Mesendoderm (in vitro differentiated cells): ENCODE measurements at regions not wholly inside any gene's neighbourhood (a gene's known extent, or its start where the extent isn't known, plus 50 kb on each side); places are given as distances from the start of the nearest gene placed in this dataset.
A peak's percentile ranks its signal among the peaks of the same experiment; 100 is the strongest.

Source experiments
- DNase-seq: peaks from one replicate; pipeline ENCODE4 v3.0.0; 2013
- H2AK5ac ChIP-seq: 2 replicates; pipeline ENCODE4 v1.6.1; 2013; ENCODE audit warnings: low read length, inconsistent platforms
- H2BK120ac ChIP-seq: 2 replicates; pipeline ENCODE4 v1.6.1; 2013; ENCODE audit warnings: low read depth, mild to moderate bottlenecking, low read length, moderate library complexity, mixed read lengths
- H2BK15ac ChIP-seq: replicated peaks from 2 replicates; pipeline ENCODE4 v1.6.1; 2013; ENCODE audit warnings: low read depth, mild to moderate bottlenecking, moderate library complexity
- H2BK5ac ChIP-seq: 2 replicates; pipeline ENCODE4 v1.6.1; 2013; ENCODE audit warnings: low read length, inconsistent platforms
- H3K18ac ChIP-seq: 2 replicates; pipeline ENCODE4 v1.6.1; 2013; ENCODE audit warnings: mild to moderate bottlenecking, low read length, mixed read lengths
- H3K23ac ChIP-seq: one replicate; pipeline ENCODE4 v1.6.1; 2013; ENCODE audit warnings: low read length
- H3K27ac ChIP-seq: 2 replicates; pipeline ENCODE4 v1.5.1; 2013; ENCODE audit warnings: low read depth, mild to moderate bottlenecking, inconsistent platforms, low read length, moderate library complexity
- H3K27me3 ChIP-seq: 2 replicates; pipeline ENCODE4 v1.6.1; 2013; ENCODE audit warnings: low read length, control low read depth, mild to moderate bottlenecking, inconsistent platforms; ENCODE audit not compliant: insufficient read depth, poor library complexity
- H3K36me3 ChIP-seq: 2 replicates; pipeline ENCODE4 v1.6.1; 2013; ENCODE audit warnings: low read length, inconsistent platforms; ENCODE audit not compliant: control insufficient read depth, insufficient read depth
- H3K4ac ChIP-seq: one replicate; pipeline ENCODE4 v1.6.1; 2013; ENCODE audit warnings: low read depth, mild to moderate bottlenecking, low read length, moderate library complexity
- H3K4me1 ChIP-seq: 2 replicates; pipeline ENCODE4 v1.6.1; 2013; ENCODE audit warnings: low read depth, low read length, inconsistent platforms; ENCODE audit not compliant: control insufficient read depth
- H3K4me2 ChIP-seq: 2 replicates; pipeline ENCODE4 v1.6.1; 2013; ENCODE audit warnings: low read length
- H3K4me3 ChIP-seq: 2 replicates; pipeline ENCODE4 v1.5.1; 2013; ENCODE audit warnings: mild to moderate bottlenecking, low read length
- H3K56ac ChIP-seq: one replicate; pipeline ENCODE4 v1.6.1; 2013; ENCODE audit warnings: low read length
- H3K79me1 ChIP-seq: 2 replicates; pipeline ENCODE4 v1.6.1; 2013; ENCODE audit warnings: low read length, inconsistent platforms
- H3K79me2 ChIP-seq: 2 replicates; pipeline ENCODE4 v1.6.1; 2013; ENCODE audit warnings: mild to moderate bottlenecking, low read length; ENCODE audit not compliant: control insufficient read depth, insufficient read depth
- H3K9ac ChIP-seq: 2 replicates; pipeline ENCODE4 v1.6.1; 2013; ENCODE audit warnings: low read length, inconsistent platforms
- H4K5ac ChIP-seq: one replicate; pipeline ENCODE4 v1.6.1; 2013; ENCODE audit warnings: low read length
- H4K8ac ChIP-seq: one replicate; pipeline ENCODE4 v1.6.1; 2013; ENCODE audit warnings: low read depth, mild to moderate bottlenecking, control low read depth, low read length, moderate library complexity
- WGBS: extraction: QIAGEN DNeasy Blood & Tissue Kit; methylation state at CpG from one replicate; pipeline ENCODE4 v1.1.7; 2013; ENCODE audit warnings: low lambda C conversion rate, missing lambda C conversion rate; ENCODE audit not compliant: insufficient coverage; ENCODE audit errors: extremely low coverage; 5-methylcytosine and 5-hydroxymethylcytosine counted together

DNA sequence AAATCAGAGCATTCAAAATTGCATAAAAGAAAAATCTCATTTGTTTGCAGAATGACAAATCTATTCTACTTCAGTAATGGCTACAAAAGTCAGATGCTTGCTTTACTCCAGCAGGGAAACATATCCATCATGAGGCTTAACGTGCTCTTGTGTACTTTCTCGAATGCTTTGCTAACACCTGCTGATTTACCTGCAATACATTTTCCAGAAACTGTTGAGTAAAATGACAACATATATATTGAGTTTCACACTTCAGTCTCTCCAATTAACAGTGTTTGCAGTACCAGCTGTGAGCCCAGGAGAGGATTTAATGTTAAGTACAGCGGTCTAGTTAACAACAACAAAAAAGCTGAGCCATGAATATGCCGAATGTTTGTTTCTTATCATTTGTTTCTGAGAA is 391.5 kb upstream of the SMC2 start:
- Histone ChIP-seq H2BK120ac (no peak overlapping the region), H2BK5ac (no peak overlapping the region), H3K9ac (no peak overlapping the region), H4K5ac (no peak overlapping the region), H3K27me3 (no peaks in the 10 kb centered on the region), H3K4ac (no peak overlapping the region), H4K8ac (no peak overlapping the region), H3K79me1 (no peaks in the 10 kb centered on the region), H3K4me3 (no peak overlapping the region), H3K18ac (no peak overlapping the region), H3K23ac (no peak overlapping the region), H2BK15ac (no peak overlapping the region), H2AK5ac (no peak overlapping the region), H3K27ac (no peak overlapping the region), H3K4me1 (no peaks in the 10 kb centered on the region), H3K56ac (no peak overlapping the region), H3K79me2 (no peaks in the 10 kb centered on the region), H3K4me2 (no peak overlapping the region), H3K36me3 (no peaks in the 10 kb centered on the region)
- WGBS = no CpG with 5 or more reads among the region's 4 CpGs
- no peak for DNase-seq

DNA sequence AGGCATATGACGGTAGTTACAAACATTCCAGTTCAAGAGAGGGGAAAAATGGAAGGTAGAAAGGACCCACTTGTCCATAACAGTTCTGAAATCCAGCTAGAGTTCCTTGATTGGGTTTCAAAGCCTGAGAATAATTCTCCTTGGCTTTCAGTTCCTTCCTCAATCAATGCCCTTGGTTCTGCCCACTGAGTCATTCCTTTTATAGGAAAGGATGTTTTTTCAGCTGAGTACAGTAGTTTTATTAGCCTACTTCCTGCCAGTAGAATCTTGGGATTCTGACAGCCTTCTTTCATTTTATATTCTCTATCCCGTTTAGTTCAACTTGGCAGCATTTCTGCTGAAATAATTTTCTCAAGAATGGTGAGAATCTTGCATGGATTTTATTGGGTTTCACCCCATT is 386.9 kb upstream of the SMC2 start:
- H4K5ac ChIP-seq = no peak overlapping the region
- H3K4me3 ChIP-seq = no peak overlapping the region
- H3K4ac ChIP-seq = no peak overlapping the region
- H3K4me2 ChIP-seq = no peak overlapping the region
- H3K23ac ChIP-seq = no peak overlapping the region
- no peaks in the 10 kb centered on the region for H3K36me3 ChIP-seq
- H3K79me2 ChIP-seq = no peaks in the 10 kb centered on the region
- H3K27me3 ChIP-seq = no peaks in the 10 kb centered on the region
- WGBS = no CpG with 5 or more reads among the region's 2 CpGs
- DNase-seq = no peak
- no peak overlapping the region for H2BK120ac ChIP-seq
- H3K9ac ChIP-seq = no peak overlapping the region
- no peaks in the 10 kb centered on the region for H3K79me1 ChIP-seq
- no peak overlapping the region for H2BK15ac ChIP-seq
- no peak overlapping the region for H2BK5ac ChIP-seq
- H3K27ac ChIP-seq = no peak overlapping the region
- H3K18ac ChIP-seq = no peak overlapping the region
- no peak overlapping the region for H4K8ac ChIP-seq
- H3K56ac ChIP-seq = no peak overlapping the region
- no peaks in the 10 kb centered on the region for H3K4me1 ChIP-seq
- H2AK5ac ChIP-seq = no peak overlapping the region

DNA sequence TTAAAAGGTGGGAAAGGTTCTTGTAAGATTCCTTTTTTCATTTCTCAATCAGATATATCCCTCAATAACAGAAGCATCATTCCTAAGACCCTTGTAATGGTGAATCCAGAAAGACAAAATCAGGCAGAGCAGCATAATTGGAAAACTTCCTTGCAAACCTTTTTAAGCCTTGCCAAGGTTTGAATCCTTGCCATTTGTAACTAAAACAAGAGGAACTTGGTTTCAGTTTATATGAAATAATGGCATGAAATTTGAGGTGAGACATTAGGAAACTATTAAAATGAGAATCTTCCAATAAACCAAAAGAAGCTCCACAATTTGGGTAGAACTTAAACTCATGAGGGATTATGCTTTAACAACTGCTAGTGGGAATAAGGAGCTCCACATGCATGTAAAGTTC is 384.7 kb upstream of the SMC2 start:
- Histone ChIP-seq H3K4me3 (no peak overlapping the region), H3K9ac (no peak overlapping the region), H4K5ac (no peak overlapping the region), H3K4ac (no peak overlapping the region), H2BK120ac (no peak overlapping the region), H3K79me1 (no peaks in the 10 kb centered on the region), H3K36me3 (no peaks in the 10 kb centered on the region), H3K4me1 (no peaks in the 10 kb centered on the region), H3K23ac (no peak overlapping the region), H3K18ac (no peak overlapping the region), H3K56ac (no peak overlapping the region), H2BK15ac (no peak overlapping the region), H2BK5ac (no peak overlapping the region), H3K27me3 (no peaks in the 10 kb centered on the region), H3K27ac (no peak overlapping the region), H4K8ac (no peak overlapping the region), H3K4me2 (no peak overlapping the region), H2AK5ac (no peak overlapping the region), H3K79me2 (no peaks in the 10 kb centered on the region)
- DNase-seq = no peak

GRCh38 chr9:103713631-103714030 is 380.5 kb upstream of the SMC2 start:
- Histone ChIP-seq H3K79me1 (no peaks in the 10 kb centered on the region), H3K27ac (no peak overlapping the region), H3K56ac (no peak overlapping the region), H2BK120ac (no peak overlapping the region), H2BK15ac (no peak overlapping the region), H3K18ac (no peak overlapping the region), H3K79me2 (no peaks in the 10 kb centered on the region), H3K23ac (no peak overlapping the region), H3K4me1 (no peaks in the 10 kb centered on the region), H3K4ac (no peak overlapping the region), H3K4me2 (no peak overlapping the region), H2BK5ac (no peak overlapping the region), H3K9ac (no peak overlapping the region), H3K36me3 (no peaks in the 10 kb centered on the region), H3K4me3 (no peak overlapping the region), H3K27me3 (no peaks in the 10 kb centered on the region), H4K5ac (no peak overlapping the region), H4K8ac (no peak overlapping the region), H2AK5ac (no peak overlapping the region)
- WGBS = no CpG with 5 or more reads among the region's 3 CpGs
- peak; percentile 31 for DNase-seq

DNA sequence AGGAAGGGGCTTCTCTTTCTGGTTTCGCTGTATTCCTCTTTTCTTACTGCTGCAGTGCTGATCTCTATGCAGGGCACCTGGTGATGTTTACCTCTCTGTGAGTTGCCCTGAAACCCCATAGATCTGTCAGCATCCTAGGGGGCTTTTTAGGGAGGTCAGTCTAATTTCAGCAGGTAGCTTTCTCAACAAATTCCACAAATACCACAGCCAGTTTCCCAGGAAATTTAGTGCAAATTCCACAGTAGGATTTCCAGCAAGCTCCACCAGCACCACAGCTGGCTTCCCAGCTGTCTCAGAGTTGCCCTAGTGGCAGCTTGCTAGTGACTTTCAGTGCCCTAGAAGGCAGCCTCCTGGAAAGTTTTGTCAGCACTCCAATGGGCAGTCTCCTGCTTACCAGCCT is 379.1 kb upstream of the SMC2 start:
- no peaks in the 10 kb centered on the region for H3K27me3 ChIP-seq
- H2AK5ac ChIP-seq = no peak overlapping the region
- no peak overlapping the region for H3K27ac ChIP-seq
- H3K4ac ChIP-seq = no peak overlapping the region
- no CpG with 5 or more reads among the region's 1 CpG for WGBS
- no peak overlapping the region for H2BK120ac ChIP-seq
- no peaks in the 10 kb centered on the region for H3K79me1 ChIP-seq
- no peak overlapping the region for H3K9ac ChIP-seq
- no peaks in the 10 kb centered on the region for H3K36me3 ChIP-seq
- H3K4me1 ChIP-seq = no peaks in the 10 kb centered on the region
- H3K23ac ChIP-seq = no peak overlapping the region
- no peak overlapping the region for H2BK5ac ChIP-seq
- H3K4me2 ChIP-seq = no peak overlapping the region
- DNase-seq = peak; percentile 81
- no peak overlapping the region for H3K18ac ChIP-seq
- H4K8ac ChIP-seq = no peak overlapping the region
- no peak overlapping the region for H3K4me3 ChIP-seq
- no peak overlapping the region for H4K5ac ChIP-seq
- no peak overlapping the region for H3K56ac ChIP-seq
- H3K79me2 ChIP-seq = no peaks in the 10 kb centered on the region
- H2BK15ac ChIP-seq = no peak overlapping the region

- Histone ChIP-seq H3K36me3 (no peaks in the 10 kb centered on the region), H3K27ac (no peak overlapping the region), H3K23ac (no peak overlapping the region), H3K18ac (no peak overlapping the region), H4K8ac (no peak overlapping the region), H4K5ac (no peak overlapping the region), H3K4me2 (no peak overlapping the region), H2BK120ac (no peak overlapping the region), H3K9ac (no peak overlapping the region), H3K27me3 (no peaks in the 10 kb centered on the region), H3K56ac (no peak overlapping the region), H3K4me1 (no peaks in the 10 kb centered on the region), H2AK5ac (no peak overlapping the region), H3K79me2 (no peaks in the 10 kb centered on the region), H2BK15ac (no peak overlapping the region), H3K4me3 (no peak overlapping the region), H2BK5ac (no peak overlapping the region), H3K79me1 (no peaks in the 10 kb centered on the region), H3K4ac (no peak overlapping the region)
- no peak for DNase-seq
- WGBS = no CpG with 5 or more reads among the region's 2 CpGs
These were observed 373.1 kb upstream of the SMC2 start for GRCh38 chr9:103721056-103721455.
